ENCODE measurements at regions not wholly inside any gene's neighbourhood (a gene's known extent, or its start where the extent isn't known, plus 50 kb on each side); places are given as distances from the start of the nearest gene placed in this dataset.

DNA sequence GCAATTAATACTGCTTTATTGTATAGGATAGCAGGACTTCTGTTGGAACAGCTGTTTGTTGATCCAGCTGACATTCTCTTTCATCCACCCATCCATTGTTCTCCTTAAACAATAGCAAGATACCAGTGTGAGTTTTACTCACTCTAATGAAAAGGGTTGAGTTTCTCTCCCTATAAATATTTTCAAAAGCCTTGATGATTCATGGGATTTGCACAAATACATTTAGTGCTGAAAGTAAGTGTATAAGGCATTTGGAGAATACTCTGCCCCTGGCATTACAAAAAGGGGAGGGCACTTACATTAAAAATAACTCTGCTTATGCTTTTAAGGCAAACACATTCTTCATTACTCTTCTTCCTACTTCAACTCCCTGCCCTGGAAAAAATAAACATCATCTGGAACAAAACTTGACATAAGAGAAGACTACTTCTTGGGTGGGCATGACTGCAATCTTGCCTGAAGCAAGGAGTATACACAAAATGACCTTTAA, 634.9 kb downstream of the METTL15 start:
- no peak for TF ChIP-seq ELF4 (IDR thresholded peaks at IDR 0.05)
- no peak for TF ChIP-seq SP1 (IDR thresholded peaks at IDR 0.05)
- TF ChIP-seq CTBP1 (IDR thresholded peaks at IDR 0.05; ENCODE audit: borderline replicate concordance), result no peak
